ENCODE measurements at regions not wholly inside any gene's neighbourhood (a gene's known extent, or its start where the extent isn't known, plus 50 kb on each side); places are given as distances from the start of the nearest gene placed in this dataset.
"Not testable (repeated sequence)": the region's sequence is repeated elsewhere in the genome, so short reads cannot be mapped to it uniquely, and the experiment has no call there.

GRCh38 chr11:44471603-44472002 lies 93.9 kb upstream of the CD82 start:
- Mint-ChIP-seq H3K36me3 (no peaks in the 10 kb centered on the region), H3K27me3 (peaks cover 11% of the 10 kb centered on the region), H3K9me3 (no peaks in the 10 kb centered on the region), H3K4me1 (no peaks in the 10 kb centered on the region), H3K4me3 (no peak overlapping the region), H3K27ac (no peak overlapping the region)
- no peak for DNase-seq

GRCh38 chr11:44472916-44473315 lies 92.5 kb upstream of the CD82 start:
- H3K4me3 Mint-ChIP-seq: no peak overlapping the region
- peaks cover 11% of the 10 kb centered on the region for H3K27me3 Mint-ChIP-seq

GRCh38 chr11:44474702-44475101 lies 90.8 kb upstream of the CD82 start:
- H3K4me3 Mint-ChIP-seq: no peak overlapping the region
- H3K27me3 Mint-ChIP-seq: peaks cover 11% of the 10 kb centered on the region
- H3K9me3 Mint-ChIP-seq: no peaks in the 10 kb centered on the region
- H3K4me1 Mint-ChIP-seq: no peaks in the 10 kb centered on the region
- no peak overlapping the region for H3K27ac Mint-ChIP-seq
- no peaks in the 10 kb centered on the region for H3K36me3 Mint-ChIP-seq
- DNase-seq: no peak

More at GRCh38 chr11:44472916-44473315, 92.5 kb upstream of the CD82 start:
- H3K27ac Mint-ChIP-seq: no peak overlapping the region
- H3K4me1 Mint-ChIP-seq: no peaks in the 10 kb centered on the region
- no peaks in the 10 kb centered on the region for H3K9me3 Mint-ChIP-seq
- no peaks in the 10 kb centered on the region for H3K36me3 Mint-ChIP-seq
- DNase-seq: no peak

DNA sequence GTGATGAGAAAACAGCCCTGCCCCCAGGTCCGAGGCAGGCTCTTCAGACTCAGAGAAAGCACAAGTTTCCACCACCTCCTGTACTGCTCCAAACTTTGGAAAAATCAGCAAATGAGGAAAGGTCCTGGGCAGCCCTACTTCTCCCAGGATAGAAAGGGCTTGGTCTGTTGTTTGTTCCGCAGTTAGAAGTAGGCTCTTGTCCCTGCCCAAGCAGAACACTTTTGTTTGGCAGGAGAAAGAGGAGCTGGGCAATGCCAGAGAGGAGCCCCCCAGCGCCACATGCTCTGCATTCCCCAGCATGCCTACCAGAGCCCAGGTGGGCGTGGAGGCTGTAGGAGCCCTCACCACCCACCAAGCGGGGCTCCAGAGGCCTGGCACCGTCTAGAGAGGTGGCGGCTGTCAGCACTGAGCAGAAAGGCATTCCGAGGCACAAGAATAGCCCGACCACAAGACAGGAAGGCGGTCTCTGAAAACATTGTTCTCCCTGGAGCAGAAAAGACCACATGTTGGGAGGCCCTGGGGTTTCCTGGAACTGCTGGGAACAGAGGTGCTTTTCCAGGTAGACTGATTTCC lies 90.3 kb upstream of the CD82 start:
- H3K9me3 Mint-ChIP-seq: no peaks in the 10 kb centered on the region
- no peaks in the 10 kb centered on the region for H3K4me1 Mint-ChIP-seq
- no peak overlapping the region for H3K27ac Mint-ChIP-seq
- no peak overlapping the region for H3K4me3 Mint-ChIP-seq
- no peaks in the 10 kb centered on the region for H3K36me3 Mint-ChIP-seq
- no peak for DNase-seq
- H3K27me3 Mint-ChIP-seq: peaks cover 11% of the 10 kb centered on the region

GRCh38 chr11:44482338-44482737 lies 83.1 kb upstream of the CD82 start:
- H3K27ac Mint-ChIP-seq, H3K4me3 Mint-ChIP-seq, H3K36me3 Mint-ChIP-seq, H3K4me1 Mint-ChIP-seq, H3K27me3 Mint-ChIP-seq, DNase-seq, H3K9me3 Mint-ChIP-seq: not testable (repeated sequence)

DNA sequence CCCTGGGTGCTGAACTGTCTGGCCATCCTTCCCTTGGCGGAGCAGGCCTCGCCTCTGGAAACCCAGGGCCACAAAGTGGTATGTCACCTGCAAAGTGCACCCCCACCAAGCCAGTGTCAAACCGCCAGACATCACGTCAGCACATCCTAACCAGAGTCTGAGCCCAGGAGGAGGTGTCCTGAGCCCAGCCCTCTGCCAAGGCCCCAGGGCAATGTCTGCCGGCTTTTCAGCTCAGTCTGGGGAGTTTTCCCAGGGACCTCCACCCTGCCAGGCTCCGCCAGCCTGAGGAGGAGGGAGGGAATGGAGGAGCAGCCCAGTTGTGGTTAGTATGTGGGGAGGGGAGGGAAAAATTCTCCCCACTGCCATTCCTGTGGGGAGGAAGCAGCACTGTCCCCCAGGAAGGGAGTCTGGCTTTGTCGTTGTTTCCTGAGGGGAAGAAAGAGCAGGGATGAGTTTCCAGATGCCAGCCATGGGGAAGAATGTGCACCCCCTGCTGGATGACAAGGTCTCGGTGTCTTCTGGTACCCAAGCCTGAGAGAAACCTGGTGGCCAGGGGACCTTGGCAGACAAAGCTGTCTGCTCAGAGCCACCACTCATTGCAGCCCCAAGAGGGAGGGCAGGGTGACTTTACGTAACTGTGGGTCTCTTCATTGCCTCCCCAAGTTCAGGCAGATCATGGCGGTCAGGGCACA lies 81.4 kb upstream of the CD82 start:
- no peak for DNase-seq
- peaks cover 3% of the 10 kb centered on the region for H3K36me3 Mint-ChIP-seq
- no peak overlapping the region for H3K4me3 Mint-ChIP-seq
- peaks cover 8% of the 10 kb centered on the region for H3K9me3 Mint-ChIP-seq
- no peak overlapping the region for H3K27ac Mint-ChIP-seq
- no peaks in the 10 kb centered on the region for H3K27me3 Mint-ChIP-seq
- H3K4me1 Mint-ChIP-seq: no peaks in the 10 kb centered on the region

- Mint-ChIP-seq H3K4me1 (no peaks in the 10 kb centered on the region), H3K9me3 (peaks cover 8% of the 10 kb centered on the region), H3K36me3 (peaks cover 3% of the 10 kb centered on the region), H3K27me3 (peaks cover 12% of the 10 kb centered on the region), H3K4me3 (no peak overlapping the region), H3K27ac (no peak overlapping the region)
- no peak for DNase-seq
Observed at GRCh38 chr11:44488165-44488965, 77.1 kb upstream of the CD82 start.

- no peak for DNase-seq
- Mint-ChIP-seq H3K27me3 (peaks cover 26% of the 10 kb centered on the region), H3K36me3 (no peaks in the 10 kb centered on the region), H3K9me3 (no peaks in the 10 kb centered on the region), H3K4me1 (no peaks in the 10 kb centered on the region), H3K27ac (no peak overlapping the region), H3K4me3 (no peak overlapping the region)
Observed at GRCh38 chr11:44493383-44493782, 72.1 kb upstream of the CD82 start.

DNA sequence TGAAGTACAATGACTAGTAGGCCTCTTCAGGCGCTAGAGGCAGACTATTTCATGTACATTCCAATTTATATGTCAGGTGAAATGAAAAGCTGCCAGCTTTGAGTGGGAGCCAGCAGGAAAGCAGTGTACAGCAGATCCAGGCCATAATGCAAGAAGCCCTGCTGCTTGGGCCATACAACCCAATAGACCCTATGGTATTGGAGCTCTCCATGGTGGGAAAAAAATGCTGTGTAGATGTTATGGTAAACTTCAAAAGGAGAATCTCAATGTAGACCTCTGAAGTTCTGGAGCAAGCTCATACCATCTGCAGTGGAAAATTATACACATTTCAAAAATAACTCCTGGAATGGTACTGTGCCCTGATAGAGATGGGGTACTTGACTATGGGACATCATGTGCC lies 71.5 kb upstream of the CD82 start:
- Mint-ChIP-seq H3K27ac (no peak overlapping the region), H3K4me3 (no peak overlapping the region), H3K4me1 (no peaks in the 10 kb centered on the region), H3K27me3 (peaks cover 26% of the 10 kb centered on the region), H3K36me3 (no peaks in the 10 kb centered on the region), H3K9me3 (no peaks in the 10 kb centered on the region)
- DNase-seq: no peak

DNA sequence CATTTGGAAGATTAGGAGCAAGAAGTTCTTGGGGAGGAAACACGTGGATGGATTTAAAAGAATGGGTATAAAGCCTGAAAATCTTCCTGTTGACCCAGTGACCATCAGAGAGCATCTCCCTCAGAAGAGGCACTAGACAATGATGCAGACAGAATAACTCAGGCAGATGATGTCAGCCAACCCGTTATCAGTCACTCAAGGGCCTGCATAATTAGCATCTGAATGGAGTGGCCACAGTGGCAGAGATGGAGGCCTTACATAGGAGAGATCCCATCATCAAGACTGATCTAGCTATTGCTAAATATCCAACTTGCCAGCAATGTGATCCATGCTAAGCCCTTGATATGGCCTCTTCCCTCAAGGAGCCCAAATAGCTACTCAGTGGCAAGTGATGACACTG lies 70.7 kb upstream of the CD82 start:
- H3K36me3 Mint-ChIP-seq: no peaks in the 10 kb centered on the region
- no peak overlapping the region for H3K27ac Mint-ChIP-seq
- DNase-seq: no peak
- no peaks in the 10 kb centered on the region for H3K4me1 Mint-ChIP-seq
- peaks cover 25% of the 10 kb centered on the region for H3K27me3 Mint-ChIP-seq
- no peak overlapping the region for H3K4me3 Mint-ChIP-seq
- H3K9me3 Mint-ChIP-seq: no peaks in the 10 kb centered on the region

DNA sequence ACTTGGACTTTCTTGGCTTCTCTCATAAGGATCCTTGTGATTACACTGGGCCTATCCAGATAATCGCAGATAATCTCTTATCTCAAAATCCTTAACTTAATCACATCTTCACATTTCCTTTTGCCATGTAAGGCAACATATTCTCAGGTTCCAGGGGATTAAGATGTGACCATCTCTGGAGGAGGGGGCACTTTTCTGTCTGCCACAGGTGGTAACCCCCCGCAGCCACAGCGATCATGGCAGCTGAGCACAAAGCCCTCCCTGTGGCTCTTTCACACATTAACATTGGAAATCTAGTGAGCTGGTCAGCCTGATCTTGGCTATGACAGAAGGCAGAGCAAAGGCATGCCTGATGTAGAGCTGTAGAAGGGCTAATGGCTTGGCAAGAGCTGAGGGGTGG lies 69.1 kb upstream of the CD82 start:
- Mint-ChIP-seq H3K27me3 (peaks cover 20% of the 10 kb centered on the region), H3K4me1 (no peaks in the 10 kb centered on the region), H3K9me3 (no peaks in the 10 kb centered on the region), H3K27ac (no peak overlapping the region), H3K36me3 (no peaks in the 10 kb centered on the region), H3K4me3 (no peak overlapping the region)
- DNase-seq: no peak

DNA sequence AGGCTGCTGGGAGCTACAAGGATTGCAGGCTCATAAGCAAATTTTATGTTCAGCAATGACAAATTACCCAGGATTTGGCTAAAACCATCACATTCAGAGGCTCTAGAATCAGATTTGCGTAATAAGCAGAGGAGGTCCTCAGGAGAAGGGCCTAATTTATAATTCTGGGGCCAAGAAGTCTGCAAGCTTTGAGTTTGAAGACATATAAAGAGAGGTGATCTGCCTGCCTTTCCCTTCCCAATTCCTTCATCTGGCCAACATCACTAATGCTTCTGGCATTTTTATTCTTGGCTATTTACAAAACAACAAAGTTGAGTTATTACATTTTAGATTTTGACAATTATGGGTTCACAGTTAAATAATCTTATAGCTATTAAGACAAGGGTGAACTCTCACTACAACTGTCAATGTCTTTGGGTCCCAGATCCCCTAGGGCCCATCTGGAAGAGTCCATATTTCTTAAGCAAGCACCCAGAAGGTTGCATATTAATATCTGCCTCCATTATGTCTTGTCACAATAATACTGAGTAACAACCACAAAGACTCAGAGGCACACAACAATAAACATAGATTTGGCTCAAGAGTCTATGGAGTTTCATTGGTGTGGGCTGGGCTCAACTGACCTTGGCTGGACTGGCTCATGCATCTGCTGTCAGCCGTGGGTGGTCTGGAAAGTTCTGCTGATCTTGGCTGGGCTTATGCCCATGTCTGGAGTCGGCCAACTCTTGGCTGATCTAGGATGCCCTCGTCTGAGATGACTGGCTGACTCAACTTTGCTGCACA lies 67.2 kb upstream of the CD82 start:
- no peak for DNase-seq
- H3K36me3 Mint-ChIP-seq: no peaks in the 10 kb centered on the region
- H3K9me3 Mint-ChIP-seq: no peaks in the 10 kb centered on the region

GRCh38 chr11:44502506-44502905 lies 63.0 kb upstream of the CD82 start:
- Mint-ChIP-seq H3K27ac (no peak overlapping the region), H3K4me3 (no peak overlapping the region), H3K36me3 (no peaks in the 10 kb centered on the region), H3K27me3 (peaks cover 8% of the 10 kb centered on the region), H3K9me3 (no peaks in the 10 kb centered on the region), H3K4me1 (no peaks in the 10 kb centered on the region)
- no peak for DNase-seq

More for the DNA sequence above, 67.2 kb upstream of the CD82 start:
- peaks cover 17% of the 10 kb centered on the region for H3K27me3 Mint-ChIP-seq
- no peak overlapping the region for H3K27ac Mint-ChIP-seq
- no peaks in the 10 kb centered on the region for H3K4me1 Mint-ChIP-seq
- no peak overlapping the region for H3K4me3 Mint-ChIP-seq

DNA sequence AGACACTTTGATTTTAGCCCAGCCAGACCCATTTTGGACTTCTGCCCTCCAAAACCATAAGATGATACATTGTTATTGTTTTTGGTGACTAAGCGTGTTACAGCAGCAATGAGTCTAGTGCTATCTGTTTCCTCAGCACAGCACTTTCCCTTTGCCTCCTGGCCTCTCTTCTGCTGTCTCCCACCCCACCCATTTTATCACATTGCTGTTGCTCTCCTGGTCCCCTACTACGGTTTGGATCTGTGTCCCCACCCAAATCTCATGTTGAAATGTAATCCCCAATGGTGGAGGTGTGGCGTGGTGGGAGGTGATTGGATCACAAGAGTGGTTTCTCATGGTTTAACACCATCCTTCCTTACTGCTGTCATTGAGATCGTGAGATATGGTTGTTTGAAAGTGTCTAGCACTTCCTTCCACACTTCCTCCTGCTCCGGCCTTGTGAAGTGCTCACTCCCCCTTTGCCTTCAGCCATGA lies 59.8 kb upstream of the CD82 start:
- no peaks in the 10 kb centered on the region for H3K9me3 Mint-ChIP-seq
- no peak for DNase-seq
- no peaks in the 10 kb centered on the region for H3K4me1 Mint-ChIP-seq
- H3K27me3 Mint-ChIP-seq: peaks cover 5% of the 10 kb centered on the region
- no peaks in the 10 kb centered on the region for H3K36me3 Mint-ChIP-seq
- H3K4me3 Mint-ChIP-seq: no peak overlapping the region
- no peak overlapping the region for H3K27ac Mint-ChIP-seq
